Spleen (tissue), 11 donors: ENCODE measurements at regions not wholly inside any gene's neighbourhood (a gene's known extent, or its start where the extent isn't known, plus 50 kb on each side); places are given as distances from the start of the nearest gene placed in this dataset.

ENCODE experiments used
- DNase-seq: peaks from one replicate; pipeline ENCODE4 v3.0.0-alpha.2; 2020
- H3K27ac ChIP-seq, 8 donors: fragments of 200-600 bp; sonication (generic) in 7 of 8; 1 replicate in 4 of 8; 2 replicates in 4 of 8; pipeline versions ENCODE4 v1.5.0 to v1.8.0; 2016 to 2021; ENCODE audit warnings: inconsistent platforms in 4 of 8, mild to moderate bottlenecking in 4 of 8, moderate library complexity in 1 of 8
- H3K27me3 ChIP-seq, 7 donors: fragments of 200-600 bp; sonication (generic) in 6 of 7; replicated peaks in 1 of 7; 1 replicate in 4 of 7; 2 replicates in 3 of 7; pipeline versions ENCODE4 v1.5.0 to v1.8.0; 2016 to 2021; ENCODE audit warnings: inconsistent platforms in 3 of 7, mild to moderate bottlenecking in 1 of 7
- H3K36me3 ChIP-seq, 6 donors: fragments of 200-600 bp; sonication (generic) in 5 of 6; 1 replicate in 4 of 6; 2 replicates in 2 of 6; pipeline versions ENCODE4 v1.5.0 to v1.8.0; 2016 to 2021; ENCODE audit warnings: inconsistent platforms in 2 of 6
- H3K4me1 ChIP-seq, 6 donors: fragments of 200-600 bp; sonication (generic) in 5 of 6; 1 replicate in 3 of 6; 2 replicates in 3 of 6; pipeline versions ENCODE4 v1.5.0 to v1.8.0; 2016 to 2021; ENCODE audit warnings: inconsistent platforms in 3 of 6
- H3K4me3 ChIP-seq, 8 donors: fragments of 200-600 bp; sonication (generic) in 7 of 8; 1 replicate in 4 of 8; 2 replicates in 4 of 8; pipeline versions ENCODE4 v1.5.0 to v1.8.0; 2016 to 2021; ENCODE audit warnings: inconsistent platforms in 4 of 8, mild to moderate bottlenecking in 4 of 8, moderate library complexity in 2 of 8
- H3K9me3 ChIP-seq, 8 donors: fragments of 200-600 bp; sonication (generic) in 7 of 8; 1 replicate in 4 of 8; 2 replicates in 4 of 8; pipeline versions ENCODE4 v1.5.0 to v1.8.0; 2016 to 2021; ENCODE audit warnings: inconsistent platforms in 4 of 8
- POLR2A ChIP-seq, 3 donors: fragments of 450-650 bp; IDR thresholded peaks; one replicate each; pipeline ENCODE4 v1.5.1; 2017; ENCODE audit warnings: antibody characterized with exemption in 3 of 3, mild to moderate bottlenecking in 1 of 3
- POLR2AphosphoS5 ChIP-seq, 3 donors: sonication (generic); formaldehyde crosslinking; IDR thresholded peaks; one replicate each; pipeline ENCODE4 v1.5.1; 2017; ENCODE audit warnings: antibody characterized with exemption in 3 of 3
- WGBS, 5 donors: extraction: QIAGEN DNeasy Blood & Tissue Kit in 3 of 5; methylation state at CpG; one replicate each; pipeline versions ENCODE4 v1.1.5 to v1.1.7; 2013 to 2018; 5-methylcytosine and 5-hydroxymethylcytosine counted together
- intact Hi-C: fragments of 100-400 bp; cut with DNase I; formaldehyde crosslinking; loops from one replicate; pipeline ENCODE4 v1.15.0; 2023; ENCODE audit warnings: low total_unique reads
- TF ChIP-seq, protein P1 (sequence below), 11 experiments: fragments of 200-600 bp in 7 of 11; fragments of 450-650 bp in 4 of 11; sonication (generic) in 4 of 11; IDR thresholded peaks in 8 of 11; conservative IDR thresholded peaks in 3 of 11; 1 replicate in 7 of 11; 2 replicates in 4 of 11; pipeline versions ENCODE4 v1.4.0 to v1.8.0; 2016 to 2021; ENCODE audit warnings: antibody characterized with exemption in 11 of 11, inconsistent platforms in 4 of 11, mild to moderate bottlenecking in 1 of 11
- donor health status: healthy with polysubstance abuse.
- donor health status: DM: no; HTN: no; CAD: no; lungs with moderate emphysema.
- donor health status: DM: no; HTN: no; CAD: no.
- donor health status: Bipolar disorder and iron deficiency.
- donor health status: healthy.
- donor health status: DM: no; HTN: no; CAD: no.
- donor health status: DM: yes; HTN: yes; CAD: no.

DNA sequence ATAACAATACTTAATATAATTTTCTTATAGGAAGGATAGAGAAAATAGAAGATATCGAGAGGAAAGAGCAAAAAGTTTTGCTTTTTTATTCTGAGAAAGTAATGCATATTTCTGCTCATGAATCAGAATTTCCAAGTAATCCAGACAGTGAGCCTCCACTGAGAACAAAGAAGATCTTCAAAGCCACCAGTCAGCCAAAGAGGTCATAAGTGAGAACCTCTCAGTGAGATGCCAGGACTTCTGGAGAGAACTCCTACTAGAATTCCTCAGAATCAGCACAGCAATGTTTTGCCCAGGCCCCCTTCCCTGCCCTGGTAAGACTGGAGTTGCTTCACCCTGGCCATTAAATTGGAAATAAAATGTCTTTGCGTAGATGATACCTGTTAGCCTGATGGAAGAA is 254.4 kb upstream of the FAT4 start:
- H3K36me3 ChIP-seq: no peaks in the 10 kb centered on the region
- H3K27ac ChIP-seq: no peak overlapping the region
- intact Hi-C loops: no loop called here
- 69 to 97% (median 89%) methylated on average over 2 of the region's 2 CpGs for WGBS, 5 donors
- TF ChIP-seq, protein P1, sequence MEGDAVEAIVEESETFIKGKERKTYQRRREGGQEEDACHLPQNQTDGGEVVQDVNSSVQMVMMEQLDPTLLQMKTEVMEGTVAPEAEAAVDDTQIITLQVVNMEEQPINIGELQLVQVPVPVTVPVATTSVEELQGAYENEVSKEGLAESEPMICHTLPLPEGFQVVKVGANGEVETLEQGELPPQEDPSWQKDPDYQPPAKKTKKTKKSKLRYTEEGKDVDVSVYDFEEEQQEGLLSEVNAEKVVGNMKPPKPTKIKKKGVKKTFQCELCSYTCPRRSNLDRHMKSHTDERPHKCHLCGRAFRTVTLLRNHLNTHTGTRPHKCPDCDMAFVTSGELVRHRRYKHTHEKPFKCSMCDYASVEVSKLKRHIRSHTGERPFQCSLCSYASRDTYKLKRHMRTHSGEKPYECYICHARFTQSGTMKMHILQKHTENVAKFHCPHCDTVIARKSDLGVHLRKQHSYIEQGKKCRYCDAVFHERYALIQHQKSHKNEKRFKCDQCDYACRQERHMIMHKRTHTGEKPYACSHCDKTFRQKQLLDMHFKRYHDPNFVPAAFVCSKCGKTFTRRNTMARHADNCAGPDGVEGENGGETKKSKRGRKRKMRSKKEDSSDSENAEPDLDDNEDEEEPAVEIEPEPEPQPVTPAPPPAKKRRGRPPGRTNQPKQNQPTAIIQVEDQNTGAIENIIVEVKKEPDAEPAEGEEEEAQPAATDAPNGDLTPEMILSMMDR (IDR thresholded peaks at IDR 0.05 in 8 of 11, conservative IDR thresholded peaks at IDR 0.05 in 3 of 11): no peak
- no peak for TF ChIP-seq POLR2A (IDR thresholded peaks at IDR 0.05)
- no peak for TF ChIP-seq POLR2AphosphoS5 (IDR thresholded peaks at IDR 0.05)
- no peaks in the 10 kb centered on the region for H3K9me3 ChIP-seq
- no peak for DNase-seq
- H3K4me1 ChIP-seq: no peaks in the 10 kb centered on the region
- no peaks in the 10 kb centered on the region for H3K27me3 ChIP-seq
- no peak overlapping the region for H3K4me3 ChIP-seq

DNA sequence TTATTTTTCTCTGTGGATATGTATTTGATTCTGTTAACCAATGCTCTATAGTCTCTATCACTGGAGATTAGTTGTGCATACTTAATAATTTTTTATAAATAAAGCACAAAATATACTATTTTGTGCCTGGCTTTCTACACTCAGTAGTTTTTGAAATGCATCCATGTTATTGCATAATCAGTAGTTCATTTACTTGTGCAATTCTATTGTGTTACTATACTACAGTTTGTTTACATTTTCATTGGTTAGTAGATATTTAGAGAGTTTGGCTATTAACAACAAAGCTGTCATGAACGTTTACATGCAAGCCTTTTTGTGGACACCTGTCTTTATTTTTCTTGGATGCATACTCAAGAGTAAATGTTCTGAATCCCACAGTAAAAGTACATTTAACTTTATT is 265.0 kb upstream of the FAT4 start:
- H3K27ac ChIP-seq: no peak overlapping the region
- no peaks in the 10 kb centered on the region for H3K4me1 ChIP-seq
- TF ChIP-seq POLR2AphosphoS5 (IDR thresholded peaks at IDR 0.05): no peak

DNA sequence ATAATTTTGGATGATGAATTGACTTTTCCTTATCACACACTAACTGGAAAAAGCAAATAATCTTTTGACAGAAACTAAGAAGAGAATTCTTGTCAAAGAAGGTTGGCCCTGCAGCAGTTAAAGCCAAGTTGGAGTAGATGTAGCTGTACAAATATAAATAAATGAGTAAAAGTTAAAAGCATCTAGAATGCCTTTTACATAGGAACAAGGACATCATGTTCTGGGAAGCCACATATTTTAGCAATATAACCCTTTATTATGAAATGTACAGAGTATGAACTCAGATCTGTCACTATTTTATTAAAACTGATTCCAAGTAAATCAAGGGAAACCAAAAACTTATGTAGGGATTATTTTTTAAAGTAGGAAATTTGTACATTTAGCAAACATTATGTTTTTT is 269.4 kb upstream of the FAT4 start:
- H3K27ac ChIP-seq: no peak overlapping the region
- TF ChIP-seq POLR2AphosphoS5 (IDR thresholded peaks at IDR 0.05) (no peak), POLR2A (IDR thresholded peaks at IDR 0.05) (no peak)
- TF ChIP-seq, protein P1 (IDR thresholded peaks at IDR 0.05 in 8 of 11, conservative IDR thresholded peaks at IDR 0.05 in 3 of 11): no peak
- no peak overlapping the region for H3K4me3 ChIP-seq
- H3K36me3 ChIP-seq: no peaks in the 10 kb centered on the region
- peaks cover 0 to 7% (median 0%) of the 10 kb centered on the region in 8 donors for H3K9me3 ChIP-seq
- intact Hi-C loops: no loop called here
- no peak for DNase-seq
- no peaks in the 10 kb centered on the region for H3K4me1 ChIP-seq
- H3K27me3 ChIP-seq: no peaks in the 10 kb centered on the region

More for the DNA sequence above, 265.0 kb upstream of the FAT4 start:
- H3K27me3 ChIP-seq: no peaks in the 10 kb centered on the region
- no peak overlapping the region for H3K4me3 ChIP-seq
- intact Hi-C loops: no loop called here
- 59 to 81% (median 72%) methylated on average over 1 of the region's 1 CpG for WGBS, 5 donors
- peaks cover 0 to 7% (median 0%) of the 10 kb centered on the region in 8 donors for H3K9me3 ChIP-seq
- no peak for DNase-seq
- H3K36me3 ChIP-seq: no peaks in the 10 kb centered on the region

DNA sequence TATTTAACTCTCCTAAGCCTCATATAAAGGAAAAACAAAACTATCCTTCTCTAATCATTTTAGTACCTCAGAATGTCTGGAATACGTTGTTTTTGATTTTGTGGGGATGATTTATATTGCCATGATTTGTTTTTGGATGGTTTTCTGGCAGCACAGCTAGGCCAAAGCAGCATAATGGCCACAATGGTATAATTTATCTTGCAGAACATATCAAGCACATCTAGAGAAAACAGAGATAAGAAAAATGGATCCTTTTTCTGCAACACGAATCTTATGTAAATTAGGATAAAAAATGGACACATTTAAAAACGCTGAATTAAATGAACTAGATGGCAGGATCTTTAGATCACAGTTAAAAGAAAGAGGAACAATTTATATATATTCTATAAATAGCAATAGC is 269.9 kb upstream of the FAT4 start:
- Histone ChIP-seq H3K27me3 (no peaks in the 10 kb centered on the region), H3K4me1 (no peaks in the 10 kb centered on the region), H3K9me3 (peaks cover 0 to 7% (median 0%) of the 10 kb centered on the region in 8 donors), H3K27ac (no peak overlapping the region), H3K36me3 (no peaks in the 10 kb centered on the region), H3K4me3 (no peak overlapping the region)
- TF ChIP-seq, protein P1 (IDR thresholded peaks at IDR 0.05 in 8 of 11, conservative IDR thresholded peaks at IDR 0.05 in 3 of 11): no peak
- TF ChIP-seq POLR2A (IDR thresholded peaks at IDR 0.05) (no peak), POLR2AphosphoS5 (IDR thresholded peaks at IDR 0.05) (no peak)
- 27 to 40% (median 30%) methylated on average over 3 of the region's 3 CpGs for WGBS, 5 donors
- intact Hi-C loops: no loop called here
- DNase-seq: no peak

DNA sequence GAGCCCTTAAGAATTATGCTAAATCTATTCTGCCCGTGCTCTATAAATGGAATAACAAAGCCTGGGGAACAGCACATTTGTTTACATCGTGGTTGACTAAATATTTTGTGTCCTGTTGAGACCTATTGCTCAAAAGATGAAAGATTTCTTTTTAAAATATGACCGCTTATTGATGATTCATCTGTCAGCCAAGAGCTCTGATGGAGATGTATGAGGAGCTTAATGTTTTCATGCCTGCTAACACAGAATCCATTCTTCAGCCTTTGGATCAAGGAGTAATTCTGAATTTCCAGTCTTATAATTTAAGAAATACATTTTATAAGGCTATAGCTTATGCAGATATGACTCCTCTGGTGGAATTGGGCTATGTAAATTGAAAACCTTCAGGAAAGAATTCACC is 271.3 kb upstream of the FAT4 start:
- no peak overlapping the region for H3K4me3 ChIP-seq
- WGBS, 5 donors: 63 to 81% (median 69%) methylated on average over 3 of the region's 3 CpGs
- H3K9me3 ChIP-seq: peaks cover 0 to 7% (median 0%) of the 10 kb centered on the region in 8 donors
- no peaks in the 10 kb centered on the region for H3K36me3 ChIP-seq
- H3K27me3 ChIP-seq: no peaks in the 10 kb centered on the region
- TF ChIP-seq POLR2AphosphoS5 (IDR thresholded peaks at IDR 0.05) (no peak), POLR2A (IDR thresholded peaks at IDR 0.05) (no peak)
- TF ChIP-seq, protein P1 (IDR thresholded peaks at IDR 0.05 in 8 of 11, conservative IDR thresholded peaks at IDR 0.05 in 3 of 11): no peak
- H3K27ac ChIP-seq: no peak overlapping the region
- no peak for DNase-seq
- intact Hi-C loops: no loop called here
- no peaks in the 10 kb centered on the region for H3K4me1 ChIP-seq
